ENCODE measurements at regions not wholly inside any gene's neighbourhood (a gene's known extent, or its start where the extent isn't known, plus 50 kb on each side); places are given as distances from the start of the nearest gene placed in this dataset.

DNA sequence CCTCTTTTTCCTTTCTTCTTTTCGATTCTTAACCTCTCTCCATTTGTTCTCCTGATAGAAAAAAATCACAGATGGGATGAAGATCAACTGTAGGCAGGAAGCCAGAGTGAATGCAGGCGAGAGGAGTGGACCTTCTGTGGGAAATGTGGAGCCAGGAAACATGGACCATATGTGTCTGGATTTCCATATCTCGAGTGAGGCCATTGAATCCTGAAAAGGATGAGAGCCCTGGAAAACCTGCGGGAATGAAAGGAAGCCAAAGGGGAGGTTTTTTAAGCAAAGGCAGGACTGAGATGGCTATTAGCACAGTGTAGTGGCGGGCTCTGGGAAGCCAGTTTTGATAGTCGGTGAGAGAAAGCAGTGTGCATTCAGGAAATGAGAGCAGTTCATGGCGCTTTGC lies 139.5 kb upstream of the C9orf72 start:
- H3K27me3 ChIP-seq (replicated peaks; ENCODE audit: insufficient read depth, low read length): no peaks in the 10 kb centered on the region
- no peak for DNase-seq
- no peaks in the 10 kb centered on the region for H3F3A ChIP-seq (ENCODE audit: insufficient read depth, low read length)
- no peak overlapping the region for H2AFZ ChIP-seq (ENCODE audit: low read length)
- no peaks in the 10 kb centered on the region for H4K20me1 ChIP-seq (ENCODE audit: insufficient read depth, low read length)
- H3K9me3 ChIP-seq (replicated peaks; ENCODE audit: insufficient read depth, low read length): no peaks in the 10 kb centered on the region
- no peaks in the 10 kb centered on the region for H3K9me2 ChIP-seq (replicated peaks; ENCODE audit: insufficient read depth, low read length)
- H3K9ac ChIP-seq (ENCODE audit: low read length): no peak overlapping the region
- H3K27ac ChIP-seq (ENCODE audit: low read length): no peak overlapping the region
- H3K79me2 ChIP-seq (ENCODE audit: low read length): no peaks in the 10 kb centered on the region
- no peak overlapping the region for H3K4me3 ChIP-seq (ENCODE audit: low read length)
- TF ChIP-seq EZH2 (optimal IDR thresholded peaks at IDR 0.05; ENCODE audit: low read depth, low read length) (no peak), EZH2phosphoT487 (IDR thresholded peaks at IDR 0.05; ENCODE audit: low read length) (no peak)
- TF ChIP-seq, protein P1, sequence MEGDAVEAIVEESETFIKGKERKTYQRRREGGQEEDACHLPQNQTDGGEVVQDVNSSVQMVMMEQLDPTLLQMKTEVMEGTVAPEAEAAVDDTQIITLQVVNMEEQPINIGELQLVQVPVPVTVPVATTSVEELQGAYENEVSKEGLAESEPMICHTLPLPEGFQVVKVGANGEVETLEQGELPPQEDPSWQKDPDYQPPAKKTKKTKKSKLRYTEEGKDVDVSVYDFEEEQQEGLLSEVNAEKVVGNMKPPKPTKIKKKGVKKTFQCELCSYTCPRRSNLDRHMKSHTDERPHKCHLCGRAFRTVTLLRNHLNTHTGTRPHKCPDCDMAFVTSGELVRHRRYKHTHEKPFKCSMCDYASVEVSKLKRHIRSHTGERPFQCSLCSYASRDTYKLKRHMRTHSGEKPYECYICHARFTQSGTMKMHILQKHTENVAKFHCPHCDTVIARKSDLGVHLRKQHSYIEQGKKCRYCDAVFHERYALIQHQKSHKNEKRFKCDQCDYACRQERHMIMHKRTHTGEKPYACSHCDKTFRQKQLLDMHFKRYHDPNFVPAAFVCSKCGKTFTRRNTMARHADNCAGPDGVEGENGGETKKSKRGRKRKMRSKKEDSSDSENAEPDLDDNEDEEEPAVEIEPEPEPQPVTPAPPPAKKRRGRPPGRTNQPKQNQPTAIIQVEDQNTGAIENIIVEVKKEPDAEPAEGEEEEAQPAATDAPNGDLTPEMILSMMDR (IDR thresholded peaks at IDR 0.05; ENCODE audit: low read length): no peak
- no peaks in the 10 kb centered on the region for H3K36me3 ChIP-seq (replicated peaks; ENCODE audit: insufficient read depth, low read length)
- no peaks in the 10 kb centered on the region for H3K4me1 ChIP-seq (ENCODE audit: low read length)
- H3K4me2 ChIP-seq (ENCODE audit: low read depth, low read length): no peak overlapping the region

DNA sequence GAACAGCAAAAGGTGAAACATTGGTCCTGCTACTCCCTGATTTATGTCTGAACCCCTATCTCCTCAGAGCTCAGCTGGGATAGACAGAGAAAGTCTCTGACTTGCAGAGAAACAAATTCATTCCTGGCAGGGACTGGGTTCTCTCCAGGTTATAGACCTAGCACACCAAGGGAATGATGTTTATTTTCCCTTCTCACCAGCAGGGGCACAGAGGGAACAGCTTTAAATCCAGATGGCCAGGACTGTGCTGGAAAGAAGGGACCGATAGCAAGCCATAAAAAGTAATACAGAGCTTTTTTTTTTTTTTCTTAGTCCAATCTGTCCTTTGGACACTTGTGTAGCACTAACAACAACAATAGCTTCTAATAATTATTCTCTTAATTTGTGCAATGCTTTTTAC lies 141.1 kb upstream of the C9orf72 start:
- Histone ChIP-seq H3K27ac (ENCODE audit: low read length) (no peak overlapping the region), H3K9me3 (replicated peaks; ENCODE audit: insufficient read depth, low read length) (no peaks in the 10 kb centered on the region), H3F3A (ENCODE audit: insufficient read depth, low read length) (no peaks in the 10 kb centered on the region), H4K20me1 (ENCODE audit: insufficient read depth, low read length) (no peaks in the 10 kb centered on the region), H3K9me2 (replicated peaks; ENCODE audit: insufficient read depth, low read length) (no peaks in the 10 kb centered on the region), H3K4me3 (ENCODE audit: low read length) (no peak overlapping the region), H3K79me2 (ENCODE audit: low read length) (no peaks in the 10 kb centered on the region), H3K9ac (ENCODE audit: low read length) (no peak overlapping the region), H2AFZ (ENCODE audit: low read length) (no peak overlapping the region), H3K36me3 (replicated peaks; ENCODE audit: insufficient read depth, low read length) (no peaks in the 10 kb centered on the region), H3K27me3 (replicated peaks; ENCODE audit: insufficient read depth, low read length) (no peaks in the 10 kb centered on the region), H3K4me2 (ENCODE audit: low read depth, low read length) (no peak overlapping the region), H3K4me1 (ENCODE audit: low read length) (no peaks in the 10 kb centered on the region)
- TF ChIP-seq, protein P1 (IDR thresholded peaks at IDR 0.05; ENCODE audit: low read length): no peak
- TF ChIP-seq EZH2phosphoT487 (IDR thresholded peaks at IDR 0.05; ENCODE audit: low read length): no peak
- TF ChIP-seq EZH2 (optimal IDR thresholded peaks at IDR 0.05; ENCODE audit: low read depth, low read length): no peak
- no peak for DNase-seq

DNA sequence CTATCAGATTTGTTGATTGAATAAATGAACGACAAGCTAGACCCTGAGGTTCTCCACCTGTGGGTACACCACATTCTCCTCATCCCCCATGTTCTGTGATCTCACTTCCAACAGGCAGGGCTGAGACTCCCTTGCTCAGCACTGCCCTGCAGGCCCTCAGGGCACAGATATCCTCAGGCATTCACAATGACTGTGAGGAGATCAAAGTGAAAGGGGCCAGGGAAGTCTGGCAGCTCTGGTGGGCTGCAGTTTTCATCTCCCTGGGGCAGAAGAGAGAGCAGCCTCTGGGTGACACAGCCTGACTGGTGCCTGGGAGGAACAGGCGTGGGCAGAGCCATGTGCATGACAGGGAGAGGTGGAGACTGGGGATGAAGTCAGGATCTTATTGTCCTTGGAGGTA lies 142.4 kb upstream of the C9orf72 start:
- Histone ChIP-seq H3K27ac (ENCODE audit: low read length) (no peak overlapping the region), H3K9me2 (replicated peaks; ENCODE audit: insufficient read depth, low read length) (no peaks in the 10 kb centered on the region), H2AFZ (ENCODE audit: low read length) (no peak overlapping the region), H3K4me1 (ENCODE audit: low read length) (no peaks in the 10 kb centered on the region), H3K4me3 (ENCODE audit: low read length) (no peak overlapping the region), H3K9ac (ENCODE audit: low read length) (no peak overlapping the region), H3K36me3 (replicated peaks; ENCODE audit: insufficient read depth, low read length) (no peaks in the 10 kb centered on the region), H3K4me2 (ENCODE audit: low read depth, low read length) (no peak overlapping the region), H3K9me3 (replicated peaks; ENCODE audit: insufficient read depth, low read length) (no peaks in the 10 kb centered on the region), H3F3A (ENCODE audit: insufficient read depth, low read length) (no peaks in the 10 kb centered on the region), H3K79me2 (ENCODE audit: low read length) (no peaks in the 10 kb centered on the region), H3K27me3 (replicated peaks; ENCODE audit: insufficient read depth, low read length) (no peaks in the 10 kb centered on the region), H4K20me1 (ENCODE audit: insufficient read depth, low read length) (no peaks in the 10 kb centered on the region)
- no peak for DNase-seq
- TF ChIP-seq EZH2 (optimal IDR thresholded peaks at IDR 0.05; ENCODE audit: low read depth, low read length): no peak
- TF ChIP-seq, protein P1 (IDR thresholded peaks at IDR 0.05; ENCODE audit: low read length): no peak
- no peak for TF ChIP-seq EZH2phosphoT487 (IDR thresholded peaks at IDR 0.05; ENCODE audit: low read length)
